DMS153 treated with DMSO at 0.1 percent for 48 hours (cell line): ENCODE measurements at regions not wholly inside any gene's neighbourhood (a gene's known extent, or its start where the extent isn't known, plus 50 kb on each side); places are given as distances from the start of the nearest gene placed in this dataset.

Source experiments
- DNase-seq: peaks from one replicate; lab custom pipeline; 2025; ENCODE audit not compliant: unreplicated experiment; lab: John Stamatoyannopoulos, UW

DNA sequence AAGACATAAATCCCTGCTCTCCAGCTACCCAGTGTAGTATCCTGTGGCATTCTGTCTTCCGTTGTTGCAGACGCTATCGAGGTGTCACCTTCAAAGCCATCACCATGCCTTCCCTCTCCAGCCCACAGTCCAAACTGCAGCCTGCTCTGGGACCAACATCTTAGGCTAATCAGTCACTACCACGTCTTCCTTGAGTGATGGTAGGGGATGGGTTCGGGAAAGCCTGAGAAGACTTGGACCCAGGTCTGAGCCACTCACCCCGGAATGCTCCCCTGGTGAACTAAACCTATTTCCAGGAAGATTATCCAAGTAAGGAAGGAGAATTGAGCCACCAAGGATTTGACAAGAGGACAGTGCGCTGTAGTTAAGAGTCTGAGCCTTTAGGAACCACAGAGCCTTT, 52.9 kb upstream of the IRX1 start:
- no peak for DNase-seq

- no peak for DNase-seq
Observed at GRCh38 chr5:3542158-3542557, 53.5 kb upstream of the IRX1 start.

DNA sequence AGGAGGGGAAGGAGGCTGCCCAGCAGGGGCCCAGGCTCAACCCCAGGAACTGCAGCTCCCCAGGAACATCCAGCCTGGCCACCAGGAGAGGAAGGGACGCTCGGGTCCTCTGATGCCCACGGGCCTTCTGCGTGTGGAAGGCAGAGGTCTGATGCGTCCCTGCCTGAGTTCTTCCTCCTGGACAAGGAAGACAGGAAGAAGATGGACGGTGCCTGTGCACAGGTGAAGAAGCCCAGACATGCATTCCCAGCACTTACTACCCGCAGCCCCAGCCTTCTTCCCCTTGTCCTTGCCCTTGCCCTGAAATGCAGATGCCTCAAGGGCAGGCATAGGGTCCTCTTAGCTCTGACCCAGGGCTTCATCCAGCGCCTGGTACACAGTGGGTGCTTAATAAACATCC, 56.7 kb upstream of the IRX1 start:
- DNase-seq: no peak

DNA sequence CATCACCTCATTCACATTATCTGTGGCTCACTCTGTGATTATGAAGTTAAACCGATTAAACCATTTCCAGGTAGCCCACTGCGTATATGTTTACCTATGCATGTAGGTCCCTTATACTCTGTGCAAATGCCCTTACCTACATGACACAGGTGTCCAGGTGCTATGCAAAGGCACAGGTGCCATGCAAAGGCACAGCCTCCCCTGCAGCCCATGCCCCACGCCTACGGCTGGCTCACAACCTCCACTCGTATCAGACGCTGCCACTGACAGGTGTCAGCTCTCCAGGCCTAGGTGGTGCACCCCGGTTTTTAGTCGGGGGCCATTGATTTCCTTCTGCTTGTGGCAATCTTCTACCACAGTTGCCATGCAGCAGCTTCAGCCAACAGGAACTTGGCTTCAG, 57.7 kb upstream of the IRX1 start:
- DNase-seq: no peak

GRCh38 chr5:3535414-3536211, 60.0 kb upstream of the IRX1 start:
- DNase-seq: no peak

GRCh38 chr5:3534997-3535396, 60.6 kb upstream of the IRX1 start:
- no peak for DNase-seq

DNA sequence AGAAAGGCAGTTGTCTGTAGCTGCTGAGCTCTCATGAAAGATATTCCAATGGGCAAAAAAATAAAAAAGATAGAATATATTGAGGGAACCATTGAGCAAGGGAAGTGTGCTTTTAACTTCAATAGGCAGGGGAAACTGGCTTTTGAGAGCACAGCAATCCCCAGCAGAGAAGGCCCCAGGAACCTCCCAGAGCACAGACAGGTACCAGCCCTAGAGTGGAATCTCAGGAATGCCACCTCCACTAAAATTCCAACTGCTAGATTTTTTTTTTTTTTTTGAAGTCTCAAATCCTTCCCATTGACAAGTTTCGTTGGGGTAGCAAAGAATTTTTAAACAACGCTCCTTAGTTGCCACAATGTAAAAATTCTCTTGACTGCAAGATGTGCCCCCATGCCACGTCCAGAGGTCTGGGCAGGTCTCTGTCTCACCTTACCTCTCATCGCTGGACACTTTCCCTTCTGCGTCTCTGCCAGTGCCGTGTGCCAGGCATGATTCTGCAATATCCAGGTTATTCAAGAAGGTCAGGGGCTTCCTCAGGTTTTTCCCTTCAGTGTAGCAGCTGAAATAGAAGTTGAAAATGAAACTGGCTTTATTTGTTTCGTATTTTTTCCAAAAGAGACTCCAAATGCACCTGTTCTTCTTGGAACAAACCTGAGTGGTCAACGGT, 64.2 kb upstream of the IRX1 start:
- no peak for DNase-seq

DNA sequence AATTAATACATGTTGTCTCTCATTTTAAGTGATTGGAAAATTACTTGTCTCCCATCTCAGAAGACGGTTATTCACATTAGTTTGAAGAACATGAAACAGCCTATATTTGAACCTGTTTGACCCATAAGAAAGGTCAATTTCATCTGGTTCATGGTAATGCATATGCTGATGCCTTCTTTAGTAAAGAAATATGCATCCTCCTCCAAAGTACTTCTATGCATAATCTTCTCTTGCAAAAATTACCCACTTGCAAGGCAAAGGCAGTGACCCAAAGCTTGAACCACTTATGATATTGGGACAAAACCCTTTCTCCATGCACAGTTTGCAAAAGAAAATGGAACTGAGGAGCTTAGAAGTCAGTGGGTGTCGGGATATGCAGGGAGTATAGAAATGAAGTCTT, 65.4 kb upstream of the IRX1 start:
- DNase-seq: no peak

DNA sequence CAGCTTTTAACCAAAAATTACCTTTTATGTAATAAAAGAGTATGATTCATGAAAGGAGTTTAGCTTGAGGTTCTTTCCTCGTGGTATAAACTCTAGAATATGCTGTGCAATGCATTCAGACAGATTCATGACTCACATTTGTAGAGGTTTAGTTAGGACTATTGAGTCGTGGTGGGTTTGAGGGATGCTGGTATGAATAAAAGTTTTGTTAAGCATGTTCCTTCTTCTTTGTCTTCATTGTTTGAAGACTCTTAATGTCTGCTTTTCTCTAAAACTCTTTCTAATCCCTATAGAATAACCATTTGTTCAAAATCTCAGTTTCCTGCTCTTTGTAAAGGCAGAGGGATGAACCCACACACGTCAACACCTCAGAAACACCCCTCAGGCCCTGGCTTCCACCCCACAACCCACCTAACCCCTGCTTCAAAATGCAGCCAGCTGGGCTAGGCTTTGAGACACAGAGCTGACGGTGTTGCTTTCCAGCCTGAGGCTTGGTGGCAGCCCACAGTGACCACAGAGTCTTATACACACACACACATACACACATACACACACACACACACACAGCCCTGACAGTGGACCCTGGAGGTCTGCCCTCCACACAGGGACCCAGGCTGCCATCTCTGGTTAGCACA, 69.0 kb upstream of the IRX1 start:
- DNase-seq: no peak

DNA sequence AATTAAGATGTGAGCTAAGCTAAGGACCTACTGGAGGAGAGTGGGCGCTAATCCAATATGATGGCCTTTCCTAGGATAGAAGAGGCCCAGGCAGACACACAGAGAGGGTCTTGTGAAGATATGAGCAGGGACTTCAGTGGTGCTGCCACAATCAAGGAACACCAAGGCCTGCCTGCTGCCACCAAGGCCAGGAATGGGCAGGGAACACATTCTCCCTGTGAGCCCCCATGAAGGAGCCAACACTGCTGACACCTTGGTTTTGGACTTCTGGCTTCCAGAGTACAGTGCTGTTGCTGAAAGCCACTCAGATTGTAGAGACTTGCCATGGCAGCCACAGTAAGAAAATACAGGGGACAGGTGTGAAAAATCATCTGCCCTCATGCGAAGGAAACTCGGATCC, 73.1 kb upstream of the IRX1 start:
- DNase-seq: no peak

GRCh38 chr5:3518576-3518975, 77.1 kb upstream of the IRX1 start:
- DNase-seq: no peak

DNA sequence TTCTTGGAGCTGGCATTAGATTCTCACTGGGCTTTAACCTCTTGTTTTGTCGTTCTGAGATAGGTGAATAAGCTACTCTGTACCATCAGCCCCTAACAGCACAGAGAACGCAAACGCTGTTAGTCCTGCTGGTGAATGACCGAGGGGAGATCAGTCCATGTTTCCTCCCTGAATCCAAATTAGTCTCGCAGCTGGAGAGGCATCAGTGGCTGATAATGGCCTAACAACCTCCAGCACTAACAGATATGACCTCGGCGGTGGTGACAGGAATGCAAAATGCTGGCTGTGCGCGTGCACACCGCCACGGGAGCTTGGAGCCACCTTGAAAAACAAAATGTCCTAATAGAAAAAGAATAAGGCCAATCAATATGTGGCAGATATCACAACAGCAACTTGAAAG, 77.6 kb upstream of the IRX1 start:
- no peak for DNase-seq

GRCh38 chr5:3517348-3517747, 78.3 kb upstream of the IRX1 start:
- no peak for DNase-seq

GRCh38 chr5:3512361-3513095, 83.1 kb upstream of the IRX1 start:
- no peak for DNase-seq

DNA sequence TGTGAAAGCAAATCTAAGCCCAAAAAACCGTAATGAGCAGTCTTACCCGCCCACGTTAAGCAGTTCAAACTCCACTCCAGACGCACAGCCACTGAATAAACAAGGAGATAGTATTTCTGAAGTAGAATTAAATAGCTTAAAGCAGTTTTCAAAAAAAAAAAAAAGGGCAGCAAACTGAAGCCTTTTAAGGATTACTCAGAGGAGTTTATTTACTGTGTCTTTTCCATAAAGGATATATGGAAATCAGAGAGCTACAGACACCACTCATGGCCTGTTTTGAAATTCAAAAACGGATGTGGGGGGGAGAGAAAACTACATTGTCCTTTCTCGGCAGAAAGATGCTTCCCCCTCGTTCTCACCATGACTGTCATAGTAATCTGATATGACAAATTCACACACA, 83.7 kb upstream of the IRX1 start:
- no peak for DNase-seq

GRCh38 chr5:3511519-3511918, 84.1 kb upstream of the IRX1 start:
- no peak for DNase-seq

- DNase-seq: no peak
Observed at GRCh38 chr5:3510642-3511417, 84.8 kb upstream of the IRX1 start.

DNA sequence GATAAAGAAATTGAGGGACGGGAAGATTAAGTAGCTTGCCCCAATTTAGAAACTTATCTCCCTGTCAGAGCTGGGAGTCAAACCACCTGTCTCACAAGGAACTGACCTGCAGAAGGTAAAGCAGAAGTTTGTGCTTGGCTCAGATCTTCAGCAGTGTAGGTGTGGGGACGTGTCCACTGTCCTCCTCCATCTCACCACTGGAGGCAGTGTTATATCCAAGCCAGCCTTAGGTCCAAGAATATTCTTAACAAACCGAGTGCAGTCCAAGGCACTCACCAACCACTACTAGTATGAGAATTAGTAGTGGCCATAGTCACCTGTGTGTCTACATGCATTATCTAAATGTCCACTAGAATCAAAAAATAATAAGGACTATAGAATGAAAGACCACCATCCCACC, 86.3 kb upstream of the IRX1 start:
- no peak for DNase-seq

- DNase-seq: no peak
Observed at GRCh38 chr5:3508395-3508794, 87.2 kb upstream of the IRX1 start.

GRCh38 chr5:3490957-3491507, 104.6 kb upstream of the IRX1 start:
- DNase-seq: no peak
